NCI-H1436 (cell line): ENCODE measurements at regions not wholly inside any gene's neighbourhood (a gene's known extent, or its start where the extent isn't known, plus 50 kb on each side); places are given as distances from the start of the nearest gene placed in this dataset.

Source experiments
- DNase-seq: peaks from one replicate; lab custom pipeline; 2025; lab: John Stamatoyannopoulos, UW

DNA sequence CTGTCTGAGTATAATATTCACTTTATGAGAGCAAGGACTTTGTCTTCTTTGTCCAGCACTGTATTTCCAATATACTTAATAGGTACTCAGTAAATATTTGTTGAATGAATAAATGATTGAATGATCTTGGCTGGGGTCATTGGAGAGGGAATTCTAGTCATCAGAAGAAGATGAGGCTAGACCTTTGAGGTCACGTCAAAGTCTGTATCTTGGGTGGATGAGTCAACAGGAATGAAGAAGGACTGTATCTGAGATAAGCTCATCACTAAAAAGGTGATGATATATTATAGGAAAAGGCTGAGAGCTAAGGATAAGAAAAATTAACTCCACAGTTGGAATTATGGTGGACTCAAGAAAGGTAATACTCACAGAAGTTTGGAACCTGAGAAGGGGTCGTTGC, 125.1 kb upstream of the MAGI3 start:
- no peak for DNase-seq

DNA sequence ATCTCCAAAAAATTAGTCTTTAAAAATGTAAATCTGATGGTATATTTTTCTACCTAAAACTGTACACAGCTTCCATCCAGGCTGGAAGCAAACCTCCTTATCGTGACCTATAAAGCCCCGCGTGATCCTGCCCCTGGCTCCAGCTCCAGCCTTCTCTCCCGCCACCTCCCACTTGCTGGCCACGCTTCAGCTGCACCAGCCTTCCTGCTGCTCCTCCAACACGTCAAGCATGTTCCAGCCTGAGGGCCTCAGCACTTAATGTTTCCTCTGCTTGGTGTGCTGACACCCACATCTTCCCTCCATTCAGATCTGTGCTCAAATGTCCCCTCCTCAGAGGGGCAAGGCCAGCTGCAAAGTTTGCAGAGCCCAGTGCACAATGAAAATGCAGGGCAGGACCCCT, 123.5 kb upstream of the MAGI3 start:
- no peak for DNase-seq

- DNase-seq: no peak
These were observed 120.9 kb upstream of the MAGI3 start for GRCh38 chr1:113269168-113269963.

DNA sequence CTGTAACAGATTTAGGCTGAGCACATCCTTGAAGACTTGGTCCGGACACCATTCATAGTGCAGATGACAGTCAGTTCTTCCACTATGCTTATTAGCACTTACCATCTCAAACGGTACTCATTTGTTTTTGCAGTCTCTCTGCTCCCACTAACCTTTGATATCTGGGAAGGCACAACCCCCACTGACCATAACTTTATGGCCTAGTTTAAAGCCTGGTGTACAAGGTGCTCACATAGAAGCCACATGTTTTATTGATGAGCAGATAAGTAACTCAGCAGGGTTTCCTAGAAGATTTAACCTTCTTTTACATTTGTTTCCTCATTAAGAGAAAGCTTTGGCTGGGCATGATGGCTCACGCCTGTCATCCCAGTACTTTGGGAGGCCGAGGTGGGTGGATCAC, 119.3 kb upstream of the MAGI3 start:
- no peak for DNase-seq

DNA sequence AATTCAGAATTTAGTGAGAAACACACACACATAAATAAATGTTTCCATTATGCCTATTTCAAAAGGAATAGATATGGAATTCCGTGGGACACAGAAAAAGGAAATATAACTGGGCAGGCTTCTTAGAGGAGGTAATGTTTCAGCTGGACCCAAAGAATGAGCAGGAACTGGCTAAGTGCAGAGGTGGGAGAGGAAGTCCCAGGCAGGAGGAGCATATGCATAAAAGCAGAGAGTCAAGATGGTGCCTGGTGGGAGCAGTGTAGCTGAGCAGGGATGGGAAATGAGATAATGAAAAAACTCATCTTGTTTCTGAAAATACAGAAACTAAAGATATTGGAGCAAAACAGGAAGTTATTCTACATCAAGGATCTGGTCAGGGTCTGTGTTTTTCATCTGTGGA, 115.2 kb upstream of the MAGI3 start:
- DNase-seq: no peak

DNA sequence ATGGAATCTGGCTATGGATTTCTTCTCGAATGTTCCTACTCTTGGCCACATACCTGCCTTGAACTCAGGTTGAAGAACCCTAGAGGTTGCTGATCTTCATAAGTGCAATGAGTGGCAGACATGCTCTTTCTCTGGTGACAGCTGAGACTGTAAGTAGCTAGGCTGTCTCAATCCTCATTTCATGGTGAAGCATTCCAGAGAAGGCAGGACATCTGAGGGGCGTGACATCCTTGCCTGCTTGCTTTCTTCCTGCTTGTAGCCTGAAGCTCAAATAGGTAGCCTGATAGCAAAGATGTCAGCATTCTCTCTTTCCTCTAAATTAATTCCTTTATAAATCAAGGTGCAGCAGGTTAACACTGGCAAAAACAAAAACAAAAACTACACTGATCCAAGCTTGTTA, 114.6 kb upstream of the MAGI3 start:
- DNase-seq: no peak

DNA sequence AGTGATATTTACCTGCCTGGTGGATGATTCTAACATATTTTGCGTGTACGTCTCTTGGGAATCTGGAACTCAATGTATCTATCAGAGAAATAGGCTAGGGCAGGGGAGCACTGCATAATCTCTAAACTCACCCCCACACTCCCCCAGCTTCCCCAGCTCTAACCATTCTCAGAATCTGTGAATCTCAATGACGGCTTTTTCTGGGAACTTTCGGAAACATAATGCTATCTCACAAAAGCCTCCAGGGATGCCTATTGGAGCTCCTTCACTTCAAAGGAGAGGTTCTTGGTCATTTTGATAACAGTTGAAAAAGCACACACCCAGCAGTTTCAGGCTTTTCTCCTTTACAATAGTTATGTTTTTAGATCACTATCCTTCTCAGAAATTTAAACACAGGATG, 113.8 kb upstream of the MAGI3 start:
- DNase-seq: no peak

DNA sequence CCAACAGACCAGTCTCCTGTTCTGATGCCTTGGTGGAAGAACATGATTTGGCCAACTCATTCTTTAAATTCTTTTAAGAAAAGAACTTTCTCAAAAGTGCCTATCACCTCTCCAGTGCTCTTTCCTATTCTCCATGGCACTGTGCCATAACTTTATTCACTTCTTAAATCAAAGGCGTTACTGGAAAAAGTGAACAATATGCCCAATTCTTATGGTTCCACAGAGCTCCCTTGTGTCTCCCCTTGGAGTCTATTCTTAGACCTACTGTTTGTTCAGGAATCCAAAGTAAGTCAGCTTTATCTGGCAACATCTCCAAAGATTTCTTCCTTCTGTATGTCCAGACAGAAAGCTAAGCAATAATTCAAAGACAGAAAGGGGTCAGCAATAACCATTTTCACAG, 111.9 kb upstream of the MAGI3 start:
- no peak for DNase-seq

- no peak for DNase-seq
These were observed 111.5 kb upstream of the MAGI3 start for GRCh38 chr1:113278777-113279176.

DNA sequence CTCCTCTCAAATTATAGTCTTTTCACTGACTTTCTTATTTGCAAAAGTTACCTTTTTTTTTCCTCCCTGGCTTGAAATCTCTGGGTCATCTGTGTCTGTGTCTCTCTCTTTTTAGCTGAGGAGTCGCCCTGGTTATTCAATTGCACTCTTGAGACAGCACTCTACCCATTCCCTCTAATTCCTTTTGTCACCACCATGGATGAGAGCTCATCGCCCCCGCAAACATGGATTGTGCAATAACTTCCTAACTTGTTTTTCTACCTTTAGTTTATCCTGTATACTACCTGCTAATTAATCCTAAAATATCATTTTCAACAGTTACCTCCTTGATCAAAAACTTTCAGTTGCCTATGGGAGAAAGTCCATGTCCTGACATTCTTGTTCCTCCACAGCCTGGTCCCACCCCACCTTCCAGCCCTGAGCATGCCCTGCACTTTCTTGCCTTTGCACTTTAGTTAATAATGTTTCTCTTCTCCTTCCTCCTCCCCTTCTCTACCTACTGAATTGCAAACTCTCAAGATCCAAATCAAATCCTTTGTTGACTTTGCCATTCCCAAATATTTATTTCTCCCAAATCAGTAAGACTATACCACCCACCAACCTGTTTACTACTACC, 110.4 kb upstream of the MAGI3 start:
- DNase-seq: no peak

DNA sequence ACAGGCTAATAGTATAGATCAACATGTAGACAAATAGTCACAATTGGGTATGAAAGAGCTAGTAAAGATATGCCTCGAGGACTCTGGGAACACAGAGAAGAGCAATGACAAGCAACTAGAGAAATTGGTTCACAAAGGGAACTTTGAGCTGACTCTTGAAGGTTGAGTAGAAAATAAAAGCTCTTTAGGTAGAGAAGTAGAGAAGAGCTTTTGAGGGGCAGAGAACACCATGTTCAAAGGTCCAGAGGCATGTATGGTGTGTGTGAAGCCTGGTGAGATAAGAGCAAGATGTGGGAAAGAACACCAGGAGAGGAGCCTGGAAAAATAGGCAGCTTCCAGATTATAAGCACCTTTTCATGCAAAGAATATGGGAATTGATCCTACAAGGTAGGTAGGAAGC, 109.7 kb upstream of the MAGI3 start:
- no peak for DNase-seq

GRCh38 chr1:113281550-113281949, 108.8 kb upstream of the MAGI3 start:
- DNase-seq: no peak

DNA sequence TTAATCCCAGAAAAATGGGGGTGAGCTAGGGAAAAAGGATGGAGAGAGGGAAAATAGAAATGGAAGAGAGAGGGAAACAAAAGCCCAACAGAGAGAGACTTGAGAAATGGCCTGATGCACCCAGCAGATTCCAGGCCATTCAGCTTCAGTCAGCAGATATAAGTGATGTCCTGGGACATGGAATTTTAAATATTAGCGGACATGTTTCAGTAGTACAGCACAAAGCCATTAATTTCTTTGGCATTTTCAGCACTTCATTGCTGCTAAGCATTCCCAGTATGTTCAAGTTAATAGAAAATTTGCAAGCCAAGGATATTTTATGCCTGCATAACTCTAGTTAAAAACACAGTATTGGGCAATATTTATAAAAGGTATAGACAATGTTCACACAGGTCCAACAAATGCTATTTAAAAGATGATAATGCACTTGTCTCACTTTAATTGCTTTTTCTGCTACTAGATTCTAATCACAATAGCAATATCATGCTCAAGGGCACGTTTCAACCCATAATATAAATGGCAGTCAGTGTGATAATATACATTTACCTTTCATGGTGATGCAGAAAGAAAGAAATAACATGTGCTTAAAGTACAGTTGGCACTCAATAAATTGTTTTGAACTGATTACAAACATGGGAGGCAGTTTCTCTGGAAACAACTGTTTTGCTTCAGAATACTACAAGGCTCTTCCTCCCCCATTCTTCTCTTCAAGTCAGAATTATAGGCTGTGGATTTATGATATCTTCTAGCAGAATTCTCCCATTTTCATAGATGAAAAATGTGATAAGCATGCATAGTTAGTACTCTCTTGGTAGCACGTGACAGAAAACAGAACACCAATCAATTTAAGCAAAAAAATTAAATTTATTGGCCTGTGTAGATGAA, 108.1 kb upstream of the MAGI3 start:
- no peak for DNase-seq

DNA sequence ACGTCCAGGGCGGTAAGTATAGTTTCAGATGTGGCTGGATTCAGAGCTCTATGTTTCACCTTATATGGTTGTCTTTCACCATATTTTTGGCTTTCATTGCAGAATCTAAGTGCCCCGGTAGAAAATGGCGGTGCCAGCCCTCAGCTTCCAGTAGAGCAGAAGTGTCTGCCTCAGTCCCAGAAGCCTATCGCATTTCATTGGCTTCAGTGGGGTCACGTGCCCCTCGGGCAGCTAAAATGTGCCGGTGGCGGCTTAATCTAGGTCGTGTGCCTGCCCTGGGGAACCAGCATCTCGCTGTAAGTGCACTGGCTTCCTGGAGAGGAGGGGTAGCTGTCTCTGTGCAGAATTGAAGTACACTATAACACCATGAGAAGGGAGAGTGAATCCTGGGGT, 107.4 kb upstream of the MAGI3 start:
- DNase-seq: no peak

DNA sequence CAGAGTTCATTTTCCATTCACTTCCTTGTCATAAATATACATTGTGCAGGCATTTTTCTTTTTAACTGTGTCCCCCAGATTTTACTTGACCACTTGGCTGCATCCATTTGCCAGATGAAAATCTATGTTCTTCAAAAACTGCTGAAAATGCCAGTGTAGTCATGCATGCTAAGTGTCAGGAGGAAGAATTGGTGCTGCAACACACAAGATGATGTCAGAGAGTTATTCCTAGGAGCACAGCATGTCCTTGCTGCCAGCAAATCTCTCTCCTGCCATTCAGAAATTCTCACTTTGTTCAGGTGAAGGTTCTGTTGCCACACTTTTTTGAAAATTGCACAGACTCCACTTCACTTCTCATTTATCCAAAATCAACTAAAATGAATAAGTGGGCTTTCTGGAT, 106.4 kb upstream of the MAGI3 start:
- DNase-seq: no peak

- no peak for DNase-seq
These were observed 104.2 kb upstream of the MAGI3 start for GRCh38 chr1:113286156-113286555.

DNA sequence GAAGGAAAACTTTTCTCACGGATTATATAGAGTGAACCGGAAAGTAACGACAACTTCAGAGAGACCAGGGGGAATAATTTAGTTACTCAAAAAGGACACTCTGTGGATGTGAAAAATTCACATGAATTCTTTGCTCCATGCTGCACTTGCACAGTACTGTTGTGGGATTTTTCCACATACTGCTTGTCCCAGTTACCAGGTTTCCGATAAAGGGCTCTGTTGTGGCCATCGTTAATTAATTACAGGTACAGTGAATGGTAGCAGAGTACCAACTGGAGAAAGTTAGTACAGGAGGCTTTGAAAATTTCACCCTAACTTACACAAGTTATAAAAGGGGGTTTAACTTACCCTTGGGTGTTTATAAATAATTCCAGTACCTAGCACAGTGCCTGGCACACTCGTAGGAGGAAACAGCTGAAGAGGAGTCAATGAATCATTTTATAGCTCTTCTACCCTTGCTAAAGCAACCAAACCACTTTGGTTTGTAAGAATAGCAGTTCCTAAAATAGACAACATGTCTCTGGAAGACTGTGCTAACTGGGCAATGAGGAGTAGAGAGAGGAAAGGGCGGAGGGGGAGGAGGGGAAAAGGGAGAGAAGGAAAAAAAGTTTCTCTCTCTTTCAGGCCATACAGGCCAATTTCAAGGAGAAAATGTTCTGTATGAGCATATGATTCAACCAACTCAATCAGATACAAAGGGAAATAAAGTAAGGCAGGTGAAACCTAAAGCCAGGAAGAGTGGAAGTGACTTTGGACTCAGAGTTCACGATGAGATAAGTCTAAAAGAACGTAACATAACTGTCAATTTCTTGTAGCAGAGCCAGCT, 98.3 kb upstream of the MAGI3 start:
- DNase-seq: no peak

DNA sequence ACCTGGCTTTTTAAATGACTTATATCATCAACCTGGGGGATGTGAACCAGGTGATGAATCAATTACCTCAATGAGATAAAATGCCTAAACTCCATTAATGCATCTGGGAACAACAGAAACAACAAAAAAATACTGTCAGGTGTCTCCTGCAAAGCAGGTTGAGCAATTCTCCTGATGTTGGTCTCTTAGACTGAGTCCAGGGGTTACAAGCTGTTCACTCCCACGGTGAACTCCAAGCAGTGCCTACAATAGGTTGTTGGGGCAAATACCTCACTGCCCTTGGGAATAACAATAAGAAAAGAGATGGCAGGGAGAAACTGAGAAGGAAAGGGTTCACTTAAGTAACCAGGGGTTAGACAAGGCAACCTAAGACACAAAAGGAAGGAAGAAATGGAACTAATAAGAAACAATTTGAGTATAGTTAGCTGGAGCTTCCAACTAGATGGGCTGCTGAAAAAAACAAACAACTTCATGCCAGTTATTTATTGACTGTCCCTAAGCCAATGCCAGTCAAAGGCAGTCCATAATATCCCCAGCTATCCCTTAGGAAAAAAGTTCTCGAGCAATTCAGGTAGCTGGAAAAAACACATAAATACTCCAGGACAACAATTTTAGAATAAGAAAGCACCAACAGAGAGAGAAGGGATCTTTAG, 97.6 kb upstream of the MAGI3 start:
- DNase-seq: no peak

DNA sequence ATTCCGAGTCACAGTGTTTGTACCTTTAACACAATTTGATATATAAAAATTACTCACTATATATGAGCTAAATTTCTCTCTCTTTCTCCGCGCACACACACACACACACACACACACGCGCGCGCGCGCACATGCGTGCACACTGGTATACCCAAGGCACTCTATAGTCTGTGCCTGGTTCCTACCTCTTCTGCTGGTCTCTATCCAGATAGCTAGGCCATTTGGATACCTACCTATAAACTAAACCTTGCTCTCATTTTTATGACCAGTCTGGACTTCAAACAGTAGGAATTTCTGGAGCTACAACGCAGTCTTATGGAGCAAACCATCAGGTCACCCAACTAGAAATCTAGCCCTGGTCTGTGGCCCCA, 97.1 kb upstream of the MAGI3 start:
- DNase-seq: no peak

DNA sequence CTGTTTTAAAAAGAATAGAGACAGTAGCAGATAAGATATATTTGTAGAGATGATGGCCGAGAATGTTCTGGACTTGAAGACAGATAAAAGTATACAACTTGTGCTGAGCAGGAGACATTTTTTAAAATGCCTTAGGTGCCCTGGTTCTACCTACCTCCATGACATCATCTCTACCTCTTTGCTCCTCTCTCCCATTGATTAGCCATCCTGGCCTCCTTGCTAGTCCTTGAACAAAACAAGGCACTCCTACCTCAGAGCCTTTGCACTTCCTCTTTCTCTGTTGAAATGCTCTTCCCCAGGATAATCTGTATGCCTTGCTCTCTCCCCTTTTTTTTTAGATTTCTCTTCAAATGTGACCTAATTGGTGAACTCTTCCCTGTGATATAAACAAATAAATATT, 92.6 kb upstream of the MAGI3 start:
- no peak for DNase-seq

GRCh38 chr1:113298941-113299340, 91.4 kb upstream of the MAGI3 start:
- no peak for DNase-seq

- DNase-seq: no peak
These were observed 87.7 kb upstream of the MAGI3 start for GRCh38 chr1:113302636-113303035.
